ENCODE measurements at regions not wholly inside any gene's neighbourhood (a gene's known extent, or its start where the extent isn't known, plus 50 kb on each side); places are given as distances from the start of the nearest gene placed in this dataset.
"Not testable (repeated sequence)": the region's sequence is repeated elsewhere in the genome, so short reads cannot be mapped to it uniquely, and the experiment has no call there.

DNA sequence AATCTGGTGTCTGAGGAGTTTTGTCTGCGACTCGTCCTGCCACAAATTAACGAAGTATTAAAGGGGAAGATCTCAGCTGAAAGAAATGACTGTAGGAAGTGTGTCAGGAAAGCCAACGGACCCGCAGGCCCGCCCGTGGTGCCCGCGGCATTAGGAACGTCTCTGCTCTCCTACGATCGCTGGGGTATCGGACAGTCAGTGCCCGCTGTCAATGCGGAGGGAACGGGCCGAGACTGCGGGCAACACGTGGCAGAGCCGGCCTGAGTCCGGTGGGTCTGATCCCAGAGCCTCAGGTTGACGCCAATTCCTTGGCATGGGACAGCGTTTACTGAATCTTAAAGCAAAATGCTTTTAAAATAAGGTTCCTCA, 128.7 kb downstream of the KBTBD2 start:
- no peak for DNase-seq (ENCODE audit: low read depth)

DNA sequence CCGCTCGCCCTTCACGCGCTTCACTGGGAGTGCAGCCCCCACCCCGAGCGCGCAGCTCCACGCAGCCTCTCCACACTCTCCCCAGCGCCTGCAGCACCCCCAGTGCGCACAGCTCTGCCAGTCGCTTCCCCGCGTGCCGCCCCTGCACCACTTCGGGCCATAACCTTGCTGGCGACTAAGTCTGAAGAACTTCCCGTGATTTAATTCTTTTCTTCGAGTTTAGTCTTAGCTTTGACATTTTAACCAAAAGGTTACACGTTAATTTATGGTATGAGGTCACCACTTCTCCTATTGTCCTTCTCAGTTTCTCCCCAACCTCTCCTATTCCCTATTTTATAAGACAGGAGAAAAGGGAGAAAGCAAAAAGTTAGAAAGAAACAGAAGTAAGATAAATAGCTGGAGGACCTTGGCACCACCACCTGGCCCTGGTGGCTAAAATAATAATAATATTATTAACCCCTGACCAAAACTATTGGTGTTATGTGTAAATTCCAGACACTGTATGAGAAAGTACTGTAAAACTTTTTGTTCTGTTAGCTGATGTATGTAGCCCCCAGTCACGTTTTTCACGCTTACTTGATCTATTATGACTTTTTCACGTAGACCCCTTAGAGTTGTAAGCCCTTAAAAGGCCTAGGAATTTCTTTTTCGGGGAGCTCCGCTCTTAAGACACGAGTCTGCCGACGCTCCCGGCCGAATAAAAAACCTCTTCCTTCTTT, 129.2 kb downstream of the KBTBD2 start:
- DNase-seq (ENCODE audit: low read depth): not testable (repeated sequence)

DNA sequence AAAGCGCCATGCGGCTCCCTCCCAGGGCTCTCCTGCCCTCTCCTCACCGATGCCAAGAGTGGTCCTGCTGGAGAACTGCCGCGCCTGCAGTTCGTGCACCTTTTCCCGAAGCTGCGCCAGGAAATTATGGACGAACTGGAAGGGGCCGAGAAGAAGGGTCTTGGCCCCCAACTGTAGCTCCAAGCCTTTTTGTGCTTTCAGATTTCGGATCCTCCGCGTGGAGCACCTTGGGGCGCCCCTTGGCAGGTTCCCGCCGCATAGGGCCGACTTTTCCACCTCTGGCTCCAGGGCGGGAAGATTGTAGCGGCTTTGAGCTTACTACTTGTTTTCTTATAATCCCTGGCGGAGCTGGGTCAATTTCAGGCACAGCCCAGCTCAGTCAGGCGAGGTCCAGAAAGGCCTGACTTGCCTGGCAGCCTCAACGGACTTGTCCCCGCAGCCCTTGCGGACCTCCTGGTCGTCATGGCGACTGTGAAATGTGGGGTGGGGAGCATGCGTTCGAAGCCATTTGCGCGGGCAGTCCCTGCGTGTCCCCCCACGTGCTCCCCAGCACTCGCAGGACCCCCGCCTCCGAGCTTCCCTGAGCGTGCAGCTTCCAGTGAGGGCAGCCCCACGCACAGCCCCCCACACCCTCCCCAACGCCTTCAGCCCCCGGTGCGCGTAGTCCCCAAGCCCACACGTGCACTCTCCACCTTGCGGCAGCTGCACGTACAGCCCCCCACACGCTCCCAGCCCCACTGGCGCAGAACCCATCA, 129.9 kb downstream of the KBTBD2 start:
- no peak for DNase-seq (ENCODE audit: low read depth)

DNA sequence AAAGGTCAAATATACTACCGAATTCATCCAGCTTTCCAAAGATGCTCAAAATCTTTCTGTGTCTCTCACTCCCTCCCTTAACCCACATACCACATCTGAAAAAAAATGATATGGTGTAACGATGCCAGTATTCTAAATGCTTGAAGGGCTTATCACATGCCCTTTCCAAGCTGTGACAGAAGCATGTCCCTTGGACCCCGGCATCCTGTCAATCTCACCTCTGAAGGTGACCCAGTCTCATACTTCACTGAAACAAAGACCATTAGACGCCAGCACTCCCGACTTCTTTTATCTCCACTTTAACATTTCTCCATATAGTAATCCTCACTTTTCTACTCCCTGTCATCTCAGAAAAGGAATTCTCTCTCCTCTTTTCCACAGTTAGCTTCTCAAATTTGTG, 130.8 kb downstream of the KBTBD2 start:
- not testable (repeated sequence) for DNase-seq (ENCODE audit: low read depth)

DNA sequence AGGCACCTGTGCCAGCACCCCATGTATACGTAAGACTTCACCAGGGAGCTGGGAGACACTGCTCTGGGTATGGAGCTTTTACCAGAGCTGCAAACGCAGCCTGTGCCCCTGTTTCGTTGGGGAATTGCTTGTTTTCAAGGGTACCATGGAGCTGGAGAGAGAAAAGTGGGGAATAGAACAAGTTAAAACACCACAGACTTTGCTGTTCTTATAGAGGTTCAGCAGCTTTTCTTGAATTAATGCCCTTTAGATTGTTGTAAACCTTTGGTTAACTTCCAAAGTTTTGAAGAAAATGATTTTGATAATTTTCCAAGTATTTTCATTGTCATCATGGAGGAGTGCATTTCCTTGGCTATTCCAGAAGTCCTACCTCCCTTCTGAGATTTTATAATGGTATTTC, 131.7 kb downstream of the KBTBD2 start:
- not testable (repeated sequence) for DNase-seq (ENCODE audit: low read depth)

DNA sequence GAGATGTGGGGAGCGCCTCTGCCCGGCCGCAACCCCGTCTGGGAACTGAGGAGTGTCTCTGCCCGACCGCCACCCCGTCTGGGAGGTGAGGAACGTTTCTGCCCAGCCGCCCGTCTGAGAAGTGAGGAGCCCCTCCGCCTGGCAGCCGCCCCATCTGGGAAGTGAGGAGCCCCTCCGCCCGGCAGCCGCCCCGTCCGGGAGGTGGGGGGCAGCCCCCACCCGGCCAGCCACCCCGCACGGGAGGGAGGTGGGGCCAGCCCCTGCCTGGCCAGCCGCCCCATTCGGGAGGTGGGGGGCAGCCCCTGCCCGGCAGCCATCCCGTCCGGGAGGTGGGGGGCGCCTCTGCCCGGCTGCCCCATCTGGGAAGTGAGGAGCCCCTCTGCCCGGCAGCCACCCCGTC, 137.7 kb downstream of the KBTBD2 start:
- not testable (repeated sequence) for DNase-seq (ENCODE audit: low read depth)

GRCh38 chr7:32748337-32748736, 143.2 kb downstream of the KBTBD2 start:
- not testable (repeated sequence) for DNase-seq (ENCODE audit: low read depth)

GRCh38 chr7:32747443-32748148, 144.0 kb downstream of the KBTBD2 start:
- not testable (repeated sequence) for DNase-seq (ENCODE audit: low read depth)

DNA sequence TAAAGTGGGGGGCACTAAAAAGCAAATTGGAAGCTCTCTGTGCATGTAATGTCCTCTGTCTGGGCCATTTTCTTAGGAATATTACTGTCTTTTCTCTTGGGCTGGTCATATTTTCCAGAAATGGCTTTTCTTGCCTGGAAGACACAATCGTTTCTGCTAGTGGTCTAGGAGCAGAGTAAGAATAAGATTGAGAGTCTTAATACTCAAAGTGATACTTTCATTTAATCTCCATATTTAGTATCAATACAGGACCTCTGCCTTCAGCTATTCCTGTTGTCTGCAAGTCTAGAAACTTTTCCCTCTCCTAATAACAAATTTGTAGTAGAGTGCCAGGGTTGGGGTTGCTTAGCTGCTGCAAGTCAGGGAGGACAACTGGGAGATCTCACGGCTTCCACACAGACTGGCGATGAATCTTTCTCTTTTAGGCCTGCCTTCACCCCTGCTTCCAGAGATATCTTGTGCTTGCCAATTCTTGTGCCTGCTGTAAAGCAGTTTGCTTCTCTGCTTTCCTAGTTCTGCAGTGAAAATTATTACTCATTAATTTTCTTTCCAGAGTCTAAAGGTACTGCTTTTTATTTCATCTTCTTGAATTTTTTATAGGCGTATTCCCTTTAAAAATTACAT, 149.6 kb downstream of the KBTBD2 start:
- DNase-seq (ENCODE audit: low read depth): not testable (repeated sequence)

DNA sequence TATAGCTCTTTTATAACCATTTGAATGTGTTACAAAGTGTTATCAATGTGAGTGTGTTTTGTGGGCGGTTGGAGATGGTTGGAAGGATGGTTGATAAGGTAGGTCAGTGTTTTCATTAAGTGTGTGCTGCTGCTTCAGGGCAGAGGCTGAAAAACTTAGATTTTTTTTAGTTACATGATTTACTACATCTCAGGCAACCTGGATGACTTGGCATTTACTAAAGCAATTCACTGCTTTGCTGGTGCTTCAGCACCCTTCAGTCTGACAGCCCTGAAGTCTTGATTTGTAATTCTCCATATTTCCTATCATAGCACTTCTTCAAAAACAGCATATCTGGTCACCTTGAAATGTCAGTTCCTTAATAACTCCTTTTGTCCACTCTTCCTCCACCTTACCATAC, 151.8 kb downstream of the KBTBD2 start:
- DNase-seq (ENCODE audit: low read depth): not testable (repeated sequence)

DNA sequence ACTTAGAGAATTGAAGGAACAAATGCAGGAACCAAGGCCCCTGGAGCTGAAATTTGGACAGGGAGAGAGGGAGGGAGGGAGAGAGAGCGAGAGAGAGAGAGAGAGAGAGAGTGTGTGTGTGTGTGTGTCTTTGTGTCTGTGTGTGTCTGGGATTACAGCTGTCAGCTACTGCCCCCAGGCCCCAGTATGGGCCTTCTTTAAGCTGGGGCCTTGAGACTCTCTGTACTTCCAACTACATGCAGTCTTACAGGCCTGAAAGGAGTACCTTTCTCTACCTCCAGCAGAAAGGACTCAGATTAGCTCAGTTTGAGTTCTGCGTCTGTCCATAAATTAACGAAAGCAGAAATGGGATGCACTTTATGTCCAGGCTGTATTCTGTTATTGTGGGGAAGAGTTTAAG, 153.2 kb downstream of the KBTBD2 start:
- not testable (repeated sequence) for DNase-seq (ENCODE audit: low read depth)

DNA sequence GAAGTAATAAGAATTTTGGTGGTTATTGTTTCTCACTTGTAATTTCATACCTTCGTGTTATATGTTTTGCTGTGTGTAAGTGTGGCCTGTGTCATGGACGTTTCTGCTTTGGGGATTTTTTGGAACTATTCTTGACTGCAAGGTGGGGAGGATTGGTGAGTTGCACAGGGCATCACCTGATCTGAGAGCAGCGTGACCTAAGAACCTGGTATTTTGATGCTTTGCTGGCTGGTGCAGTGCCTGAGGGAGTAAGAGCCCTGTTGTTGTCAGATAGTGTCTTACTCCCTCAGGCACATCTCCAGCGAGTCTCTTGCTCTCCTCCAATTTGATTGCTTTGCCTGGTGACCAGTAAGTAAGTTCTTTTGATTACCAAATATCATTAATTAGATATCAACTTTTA, 158.8 kb downstream of the KBTBD2 start:
- not testable (repeated sequence) for DNase-seq (ENCODE audit: low read depth)

- DNase-seq (ENCODE audit: low read depth): not testable (repeated sequence)
Measured at GRCh38 chr7:32729335-32729675, 162.3 kb downstream of the KBTBD2 start.

GRCh38 chr7:32728412-32729334, 162.9 kb downstream of the KBTBD2 start:
- DNase-seq (ENCODE audit: low read depth): peak; percentile 14

GRCh38 chr7:32727483-32728411, 163.8 kb downstream of the KBTBD2 start:
- peak; percentile 17 for DNase-seq (ENCODE audit: low read depth)

- not testable (repeated sequence) for DNase-seq (ENCODE audit: low read depth)
Measured at GRCh38 chr7:32722837-32723236, 168.7 kb downstream of the KBTBD2 start.

GRCh38 chr7:32694182-32694581, 197.4 kb downstream of the KBTBD2 start:
- DNase-seq (ENCODE audit: low read depth): no peak

DNA sequence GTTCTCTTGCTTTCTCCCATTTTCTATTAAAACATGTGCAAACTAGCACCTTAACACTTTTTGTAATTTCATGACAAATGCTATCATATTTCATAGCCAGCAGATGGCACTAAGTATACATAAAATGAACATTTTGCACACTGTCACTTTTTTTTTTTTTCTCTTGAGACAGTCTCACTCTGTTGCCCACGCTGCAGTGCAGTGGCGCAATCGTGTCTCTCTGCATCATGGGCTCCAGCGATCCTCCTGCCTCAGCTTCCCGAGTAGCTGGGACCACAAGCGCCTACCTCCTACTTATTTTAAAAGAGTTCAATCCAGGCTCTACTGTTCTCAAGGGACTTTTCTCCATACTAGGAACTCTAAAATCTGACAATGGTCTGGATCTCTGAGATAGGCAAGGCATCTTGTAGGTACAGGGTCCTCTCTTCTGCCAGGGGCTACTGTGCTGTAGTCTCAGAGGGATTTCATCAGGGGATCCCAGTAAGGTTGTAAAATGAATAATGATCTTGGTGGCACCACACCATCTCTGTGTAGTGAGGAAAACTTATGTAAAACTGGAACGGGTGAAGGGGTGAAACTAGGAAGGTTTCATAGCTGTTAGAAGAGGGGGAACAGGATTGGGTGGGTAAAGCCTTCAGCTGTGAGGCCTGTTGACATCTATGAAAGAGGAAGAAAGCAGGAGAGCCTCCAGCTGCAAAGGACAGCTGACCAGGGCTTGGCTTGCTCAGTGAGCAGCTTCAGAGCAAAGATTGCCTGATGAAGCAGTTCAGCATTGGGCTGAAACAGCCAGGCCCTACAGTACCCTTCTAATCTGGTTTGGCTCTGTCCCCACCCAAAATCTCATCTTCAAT, 196.9 kb downstream of the AVL9 start:
- DNase-seq (ENCODE audit: low read depth): not testable (repeated sequence)

GRCh38 chr7:32688092-32688491, 192.8 kb downstream of the AVL9 start:
- not testable (repeated sequence) for DNase-seq (ENCODE audit: low read depth)

Data from T follicular helper cell (primary cell).